Keratinocyte (primary cell): ENCODE measurements at regions not wholly inside any gene's neighbourhood (a gene's known extent, or its start where the extent isn't known, plus 50 kb on each side); places are given as distances from the start of the nearest gene placed in this dataset.

Experiments
- DNase-seq: peaks from one replicate; pipeline ENCODE4 v3.0.0-alpha.2; 2011; ENCODE audit warnings: low read depth, missing footprints, low spot score
- FAIRE-seq: peaks from 2 replicates; lab custom pipeline; 2011; peaks lifted over from hg19 to GRCh38; lab: Jason Lieb, UNC
- H2AFZ ChIP-seq: 2 replicates; pipeline ENCODE4 v1.6.0; 2012; ENCODE audit warnings: low read length, control low read depth, inconsistent platforms; ENCODE audit not compliant: control insufficient read depth
- H3K27ac ChIP-seq: 2 replicates; pipeline ENCODE4 v1.5.1; 2011; ENCODE audit warnings: low read length; ENCODE audit not compliant: control insufficient read depth, insufficient read depth
- H3K27me3 ChIP-seq: 3 replicates; pipeline ENCODE4 v1.6.0; 2011; ENCODE audit warnings: low read length; ENCODE audit not compliant: control insufficient read depth, insufficient read depth; ENCODE audit errors: extremely low read depth
- H3K36me3 ChIP-seq, 2 experiments: 2 replicates in 1 of 2; 3 replicates in 1 of 2; pipeline ENCODE4 v1.5.1; 2011; ENCODE audit warnings: low read length in 2 of 2, mild to moderate bottlenecking in 1 of 2; ENCODE audit not compliant: control insufficient read depth in 2 of 2, insufficient read depth in 2 of 2; ENCODE audit errors: extremely low read depth in 1 of 2
- H3K4me1 ChIP-seq: 3 replicates; pipeline ENCODE4 v1.5.1; 2011; ENCODE audit warnings: low read length; ENCODE audit not compliant: control insufficient read depth, insufficient read depth; ENCODE audit errors: extremely low read depth
- H3K4me2 ChIP-seq: 3 replicates; pipeline ENCODE4 v1.6.0; 2011; ENCODE audit warnings: low read depth, low read length; ENCODE audit not compliant: control insufficient read depth, insufficient read depth; ENCODE audit errors: extremely low read depth
- H3K4me3 ChIP-seq, 3 experiments: fragments of 200-600 bp in 1 of 3; sonication (generic) in 1 of 3; 2 replicates in 2 of 3; 3 replicates in 1 of 3; pipeline ENCODE4 v1.5.1; 2011 to 2016; ENCODE audit warnings: low read length in 3 of 3, mild to moderate bottlenecking in 3 of 3, control low read depth in 2 of 3, inconsistent platforms in 1 of 3, low read depth in 1 of 3, mixed read lengths in 1 of 3, mixed run types in 1 of 3, moderate library complexity in 1 of 3; ENCODE audit not compliant: control insufficient read depth in 2 of 3, insufficient read depth in 2 of 3; ENCODE audit errors: extremely low read depth in 1 of 3
- H3K79me2 ChIP-seq: 2 replicates; pipeline ENCODE4 v1.6.0; 2012; ENCODE audit warnings: low read length; ENCODE audit not compliant: control insufficient read depth, insufficient read depth
- H3K9ac ChIP-seq: 3 replicates; pipeline ENCODE4 v1.6.0; 2011; ENCODE audit warnings: low read length; ENCODE audit not compliant: control insufficient read depth, insufficient read depth; ENCODE audit errors: extremely low read depth
- H3K9me1 ChIP-seq: 3 replicates; pipeline ENCODE4 v1.6.0; 2011; ENCODE audit warnings: low read length; ENCODE audit not compliant: control insufficient read depth, insufficient read depth; ENCODE audit errors: extremely low read depth
- H3K9me3 ChIP-seq: 2 replicates; pipeline ENCODE4 v1.5.1; 2012; ENCODE audit warnings: low read depth, low read length; ENCODE audit not compliant: control insufficient read depth
- H4K20me1 ChIP-seq: 3 replicates; pipeline ENCODE4 v1.6.0; 2011; ENCODE audit warnings: low read length; ENCODE audit not compliant: control insufficient read depth, insufficient read depth; ENCODE audit errors: extremely low read depth
- EZH2 ChIP-seq: IDR thresholded peaks from one replicate; pipeline ENCODE4 v1.6.1; 2012; ENCODE audit warnings: inconsistent platforms, mild to moderate bottlenecking, low read length, moderate library complexity
- dilution Hi-C: fragments of 300-500 bp; cut with MboI; formaldehyde crosslinking; loops from one replicate; pipeline ENCODE4 v1.7.0; 2020; ENCODE audit warnings: low sequenced_read_pairs; ENCODE audit not compliant: extremely low pct_ligation_motif_present
- TF ChIP-seq, protein P1 (sequence below), 3 experiments: IDR thresholded peaks in 1 of 3; conservative IDR thresholded peaks in 1 of 3; optimal IDR thresholded peaks in 1 of 3; 2 replicates in 2 of 3; 3 replicates in 1 of 3; pipeline versions ENCODE3 to v1.5.1; 2011; ENCODE audit warnings: low read length in 3 of 3, mild to moderate bottlenecking in 3 of 3, moderate library complexity in 2 of 3, control low read depth in 1 of 3, inconsistent platforms in 1 of 3; ENCODE audit not compliant: insufficient read depth in 2 of 3; ENCODE audit errors: extremely low read depth in 1 of 3

DNA sequence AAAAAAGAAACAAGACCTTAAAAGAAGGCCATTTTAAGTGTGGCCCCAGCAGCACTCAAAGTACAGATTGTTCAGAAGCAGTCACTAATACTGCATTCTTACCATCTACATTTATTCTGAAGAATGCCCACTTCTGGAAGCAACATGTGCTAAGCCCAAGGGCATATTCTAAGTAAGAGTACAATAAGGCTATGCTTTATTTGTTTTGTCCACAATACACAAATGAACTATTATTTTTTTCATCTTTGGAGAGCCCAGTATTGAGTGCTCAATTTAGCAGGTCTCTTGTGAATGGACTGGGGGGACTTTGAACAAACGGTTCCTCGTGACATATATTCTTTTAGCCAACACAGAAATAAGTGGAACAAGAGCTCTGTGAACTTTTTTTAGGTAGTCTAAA, 191.4 kb upstream of the CHORDC1 start:
- dilution Hi-C loops = no loop called here
- FAIRE-seq = no peak
- no peak for TF ChIP-seq EZH2
- TF ChIP-seq, protein P1, sequence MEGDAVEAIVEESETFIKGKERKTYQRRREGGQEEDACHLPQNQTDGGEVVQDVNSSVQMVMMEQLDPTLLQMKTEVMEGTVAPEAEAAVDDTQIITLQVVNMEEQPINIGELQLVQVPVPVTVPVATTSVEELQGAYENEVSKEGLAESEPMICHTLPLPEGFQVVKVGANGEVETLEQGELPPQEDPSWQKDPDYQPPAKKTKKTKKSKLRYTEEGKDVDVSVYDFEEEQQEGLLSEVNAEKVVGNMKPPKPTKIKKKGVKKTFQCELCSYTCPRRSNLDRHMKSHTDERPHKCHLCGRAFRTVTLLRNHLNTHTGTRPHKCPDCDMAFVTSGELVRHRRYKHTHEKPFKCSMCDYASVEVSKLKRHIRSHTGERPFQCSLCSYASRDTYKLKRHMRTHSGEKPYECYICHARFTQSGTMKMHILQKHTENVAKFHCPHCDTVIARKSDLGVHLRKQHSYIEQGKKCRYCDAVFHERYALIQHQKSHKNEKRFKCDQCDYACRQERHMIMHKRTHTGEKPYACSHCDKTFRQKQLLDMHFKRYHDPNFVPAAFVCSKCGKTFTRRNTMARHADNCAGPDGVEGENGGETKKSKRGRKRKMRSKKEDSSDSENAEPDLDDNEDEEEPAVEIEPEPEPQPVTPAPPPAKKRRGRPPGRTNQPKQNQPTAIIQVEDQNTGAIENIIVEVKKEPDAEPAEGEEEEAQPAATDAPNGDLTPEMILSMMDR (optimal IDR thresholded peaks at IDR 0.05 in 1 of 3, IDR thresholded peaks at IDR 0.05 in 1 of 3, conservative IDR thresholded peaks at IDR 0.05 in 1 of 3; ENCODE audit: extremely low read depth in 1 of 3, insufficient read depth in 2 of 3, low read length in 3 of 3) = no peak

DNA sequence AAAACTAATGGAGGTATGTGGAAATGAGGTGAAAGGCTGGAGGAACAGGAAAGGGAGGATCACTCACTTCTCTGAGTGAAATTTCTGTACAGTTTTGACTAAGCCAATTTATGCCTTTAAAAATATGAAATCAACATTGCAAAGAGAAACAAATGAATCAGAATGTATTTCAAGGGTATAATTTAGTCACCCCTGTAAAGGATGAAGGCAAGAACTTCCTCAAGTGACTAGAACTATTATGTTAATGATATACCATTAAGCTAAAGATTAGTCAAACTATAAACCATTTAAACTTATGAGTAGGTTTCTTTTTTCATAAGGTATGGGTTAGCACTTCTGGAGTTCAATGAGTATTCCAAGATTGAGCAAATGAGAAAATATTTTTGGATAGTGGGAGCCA, 184.5 kb upstream of the CHORDC1 start:
- no peak overlapping the region for H3K4me2 ChIP-seq
- DNase-seq = no peak
- dilution Hi-C loops = no loop called here

More for the DNA sequence above, 191.4 kb upstream of the CHORDC1 start:
- no peak overlapping the region for H3K27ac ChIP-seq
- DNase-seq = no peak
- H3K4me1 ChIP-seq = no peaks in the 10 kb centered on the region
- no peaks in the 10 kb centered on the region for H3K36me3 ChIP-seq
- H3K9ac ChIP-seq = no peak overlapping the region
- no peaks in the 10 kb centered on the region for H4K20me1 ChIP-seq
- H2AFZ ChIP-seq = no peak overlapping the region
- no peaks in the 10 kb centered on the region for H3K79me2 ChIP-seq
- H3K4me2 ChIP-seq = no peak overlapping the region
- no peaks in the 10 kb centered on the region for H3K9me3 ChIP-seq
- no peaks in the 10 kb centered on the region for H3K27me3 ChIP-seq
- no peaks in the 10 kb centered on the region for H3K9me1 ChIP-seq
- no peak overlapping the region for H3K4me3 ChIP-seq

More for the DNA sequence above, 184.5 kb upstream of the CHORDC1 start:
- no peaks in the 10 kb centered on the region for H3K36me3 ChIP-seq
- H3K27me3 ChIP-seq = no peaks in the 10 kb centered on the region
- H3K4me1 ChIP-seq = no peaks in the 10 kb centered on the region
- H2AFZ ChIP-seq = no peak overlapping the region
- no peak overlapping the region for H3K4me3 ChIP-seq
- TF ChIP-seq, protein P1 (optimal IDR thresholded peaks at IDR 0.05 in 1 of 3, IDR thresholded peaks at IDR 0.05 in 1 of 3, conservative IDR thresholded peaks at IDR 0.05 in 1 of 3; ENCODE audit: extremely low read depth in 1 of 3, insufficient read depth in 2 of 3, low read length in 3 of 3) = no peak
- no peak for TF ChIP-seq EZH2
- no peaks in the 10 kb centered on the region for H3K9me1 ChIP-seq
- no peak overlapping the region for H3K27ac ChIP-seq
- no peaks in the 10 kb centered on the region for H3K9me3 ChIP-seq
- H3K79me2 ChIP-seq = no peaks in the 10 kb centered on the region
- FAIRE-seq = no peak
- H4K20me1 ChIP-seq = no peaks in the 10 kb centered on the region
- H3K9ac ChIP-seq = no peak overlapping the region
